HEK293 (cell line): ENCODE measurements at regions not wholly inside any gene's neighbourhood (a gene's known extent, or its start where the extent isn't known, plus 50 kb on each side); places are given as distances from the start of the nearest gene placed in this dataset.
"Not testable (repeated sequence)": the region's sequence is repeated elsewhere in the genome, so short reads cannot be mapped to it uniquely, and the experiment has no call there.

ENCODE experiments used
- CTCF ChIA-PET: fragments of 350-600 bp; formaldehyde crosslinking; extraction: SDS; loops from one replicate; lab custom pipeline; 2021; ENCODE audit warnings: antibody characterized with exemption; lab: Yijun Ruan, JAX
- POLR2A ChIA-PET: fragments of 300-600 bp; formaldehyde crosslinking; extraction: SDS; loops from one replicate; lab custom pipeline; 2020; ENCODE audit warnings: antibody characterized with exemption, inconsistent platforms; lab: Yijun Ruan, JAX
- H3K27ac ChIP-seq: fragments of 200-500 bp; sonication (Bioruptor generic); 2 replicates; pipeline ENCODE4 v1.5.1; 2014; ENCODE audit warnings: low read depth, low read length, control low read depth, inconsistent platforms; ENCODE audit errors: extremely low read depth
- H3K36me3 ChIP-seq, 2 experiments: fragments of 200-500 bp in 1 of 2; sonication (Bioruptor generic) in 1 of 2; 1 replicate in 1 of 2; 2 replicates in 1 of 2; pipeline ENCODE4 v1.5.1; 2014 to 2017; ENCODE audit warnings: inconsistent platforms in 2 of 2, low read length in 2 of 2; ENCODE audit not compliant: control insufficient read depth in 2 of 2, insufficient read depth in 1 of 2
- H3K4me1 ChIP-seq: fragments of 200-500 bp; sonication (Bioruptor generic); 2 replicates; pipeline ENCODE4 v1.5.1; 2014; ENCODE audit warnings: mild to moderate bottlenecking, low read length, inconsistent platforms; ENCODE audit not compliant: control insufficient read depth, insufficient read depth
- H3K4me3 ChIP-seq: 2 replicates; pipeline ENCODE4 v1.5.1; 2011; ENCODE audit warnings: low read depth, mild to moderate bottlenecking, control low read depth, low read length, moderate library complexity
- H3K9me3 ChIP-seq: fragments of 200-500 bp; sonication (Bioruptor generic); 2 replicates; pipeline ENCODE4 v1.5.1; 2014; ENCODE audit warnings: low read depth, low read length, inconsistent platforms; ENCODE audit not compliant: control insufficient read depth, insufficient read depth
- GLI2 ChIP-seq: fragments of 450-650 bp; formaldehyde crosslinking; IDR thresholded peaks from 2 replicates; pipeline ENCODE4; 2017; ENCODE audit warnings: missing biosample characterization, missing genetic modification characterization, low read depth, borderline replicate concordance
- PRDM10 ChIP-seq: fragments of 450-650 bp; formaldehyde crosslinking; IDR thresholded peaks from 2 replicates; pipeline ENCODE4 v1.5.1; 2016; ENCODE audit warnings: missing biosample characterization, missing genetic modification characterization
- ZBTB8A ChIP-seq: fragments of 450-650 bp; formaldehyde crosslinking; IDR thresholded peaks from 2 replicates; pipeline ENCODE4 v1.5.1; 2016; ENCODE audit warnings: missing biosample characterization, missing genetic modification characterization
- ZFP37 ChIP-seq: fragments of 450-650 bp; formaldehyde crosslinking; IDR thresholded peaks from 2 replicates; pipeline ENCODE4 v1.5.1; 2016; ENCODE audit warnings: missing biosample characterization, missing genetic modification characterization
- ZNF112 ChIP-seq: fragments of 450-650 bp; formaldehyde crosslinking; IDR thresholded peaks from 2 replicates; pipeline ENCODE4 v1.5.0; 2017; ENCODE audit warnings: missing biosample characterization, missing genetic modification characterization
- ZNF133 ChIP-seq: fragments of 450-650 bp; formaldehyde crosslinking; IDR thresholded peaks from 2 replicates; pipeline ENCODE4 v1.5.1; 2016; ENCODE audit warnings: missing biosample characterization, missing genetic modification characterization
- ZNF302 ChIP-seq: fragments of 450-650 bp; formaldehyde crosslinking; IDR thresholded peaks from 2 replicates; pipeline ENCODE4 v1.5.1; 2016; ENCODE audit warnings: missing biosample characterization, missing genetic modification characterization, low read depth
- ZNF473 ChIP-seq: fragments of 450-650 bp; formaldehyde crosslinking; IDR thresholded peaks from 2 replicates; pipeline ENCODE4 v1.5.1; 2017; ENCODE audit warnings: missing biosample characterization, missing genetic modification characterization
- ZNF530 ChIP-seq: fragments of 450-650 bp; formaldehyde crosslinking; IDR thresholded peaks from 2 replicates; pipeline ENCODE4 v1.5.1; 2016; ENCODE audit warnings: low read depth, missing biosample characterization, missing genetic modification characterization
- ZNF571 ChIP-seq: fragments of 450-650 bp; formaldehyde crosslinking; IDR thresholded peaks from 2 replicates; pipeline ENCODE4 v1.5.0; 2017; ENCODE audit warnings: missing biosample characterization, missing genetic modification characterization
- TF ChIP-seq, protein P1 (sequence below): fragments of 450-650 bp; formaldehyde crosslinking; optimal IDR thresholded peaks from 2 replicates; pipeline ENCODE3; 2016; ENCODE audit warnings: missing biosample characterization, mild to moderate bottlenecking, missing genetic modification characterization
- TF ChIP-seq, protein P2 (sequence below): fragments of 450-650 bp; formaldehyde crosslinking; IDR thresholded peaks from 2 replicates; pipeline ENCODE4 v1.5.1; 2016; ENCODE audit warnings: missing biosample characterization, missing genetic modification characterization

- TF ChIP-seq, protein P1, sequence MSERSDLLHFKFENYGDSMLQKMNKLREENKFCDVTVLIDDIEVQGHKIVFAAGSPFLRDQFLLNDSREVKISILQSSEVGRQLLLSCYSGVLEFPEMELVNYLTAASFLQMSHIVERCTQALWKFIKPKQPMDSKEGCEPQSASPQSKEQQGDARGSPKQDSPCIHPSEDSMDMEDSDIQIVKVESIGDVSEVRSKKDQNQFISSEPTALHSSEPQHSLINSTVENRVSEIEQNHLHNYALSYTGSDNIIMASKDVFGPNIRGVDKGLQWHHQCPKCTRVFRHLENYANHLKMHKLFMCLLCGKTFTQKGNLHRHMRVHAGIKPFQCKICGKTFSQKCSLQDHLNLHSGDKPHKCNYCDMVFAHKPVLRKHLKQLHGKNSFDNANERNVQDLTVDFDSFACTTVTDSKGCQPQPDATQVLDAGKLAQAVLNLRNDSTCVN (tag by site-specific recombination), result no peak
- no peak for TF ChIP-seq ZNF112
- no peak for TF ChIP-seq ZFP37 (tag by site-specific recombination)
- no peak for TF ChIP-seq ZNF530 (tag by site-specific recombination)
- no peak for TF ChIP-seq ZBTB8A
- no peak for TF ChIP-seq ZNF302 (tag by site-specific recombination)
- no peak for TF ChIP-seq ZNF133
- no peaks in the 10 kb centered on the region for H3K36me3 ChIP-seq
Measured at GRCh38 chr14:34160619-34161018, 209.7 kb upstream of the EGLN3 start.

GRCh38 chr14:34157651-34158050, 206.8 kb upstream of the EGLN3 start:
- ChIA-PET CTCF (no interaction called here), POLR2A (no interaction called here)
- Histone ChIP-seq H3K4me1 (no peaks in the 10 kb centered on the region), H3K9me3 (no peaks in the 10 kb centered on the region), H3K36me3 (no peaks in the 10 kb centered on the region), H3K27ac (no peak overlapping the region), H3K4me3 (no peak overlapping the region)
- TF ChIP-seq, protein P2, sequence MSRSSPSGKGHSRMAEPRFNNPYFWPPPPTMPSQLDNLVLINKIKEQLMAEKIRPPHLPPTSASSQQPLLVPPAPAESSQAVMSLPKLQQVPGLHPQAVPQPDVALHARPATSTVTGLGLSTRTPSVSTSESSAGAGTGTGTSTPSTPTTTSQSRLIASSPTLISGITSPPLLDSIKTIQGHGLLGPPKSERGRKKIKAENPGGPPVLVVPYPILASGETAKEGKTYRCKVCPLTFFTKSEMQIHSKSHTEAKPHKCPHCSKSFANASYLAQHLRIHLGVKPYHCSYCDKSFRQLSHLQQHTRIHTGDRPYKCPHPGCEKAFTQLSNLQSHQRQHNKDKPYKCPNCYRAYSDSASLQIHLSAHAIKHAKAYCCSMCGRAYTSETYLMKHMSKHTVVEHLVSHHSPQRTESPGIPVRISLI (tag by site-specific recombination), result no peak
- TF ChIP-seq ZNF473 (tag by site-specific recombination) (no peak), ZNF571 (tag by site-specific recombination) (no peak)

More at GRCh38 chr14:34160619-34161018, 209.7 kb upstream of the EGLN3 start:
- ChIA-PET POLR2A (no interaction called here), CTCF (interaction anchor here (0.8 kb wide), 1 partner anchor 162 kb away, joined by 5 read pairs; no protein-coding TSS in a partner anchor)
- no peaks in the 10 kb centered on the region for H3K9me3 ChIP-seq
- H3K4me3 ChIP-seq, result no peak overlapping the region
- no peaks in the 10 kb centered on the region for H3K4me1 ChIP-seq
- H3K27ac ChIP-seq, result no peak overlapping the region

- no peaks in the 10 kb centered on the region for H3K36me3 ChIP-seq
- no peaks in the 10 kb centered on the region for H3K9me3 ChIP-seq
- POLR2A ChIA-PET, result no interaction called here
- no peak overlapping the region for H3K27ac ChIP-seq
- no peak for TF ChIP-seq PRDM10 (tag by site-specific recombination)
- TF ChIP-seq GLI2 (tag by site-specific recombination), result no peak
- no peak for TF ChIP-seq ZBTB8A
- no peaks in the 10 kb centered on the region for H3K4me1 ChIP-seq
- no peak overlapping the region for H3K4me3 ChIP-seq
- CTCF ChIA-PET, result no interaction called here
Measured at GRCh38 chr14:34147461-34147860, 196.6 kb upstream of the EGLN3 start.

GRCh38 chr14:34140127-34140526, 189.3 kb upstream of the EGLN3 start:
- H3K9me3 ChIP-seq, POLR2A ChIA-PET, H3K27ac ChIP-seq, H3K36me3 ChIP-seq, H3K4me1 ChIP-seq, H3K4me3 ChIP-seq: not testable (repeated sequence)
- CTCF ChIA-PET, result interaction anchor here (0.6 to 1.8 kb wide), 4 partner anchors 41 to 291 kb away, joined by 3 to 5 read pairs (median 3); no protein-coding TSS in a partner anchor
